ENCODE measurements at regions not wholly inside any gene's neighbourhood (a gene's known extent, or its start where the extent isn't known, plus 50 kb on each side); places are given as distances from the start of the nearest gene placed in this dataset.
"Not testable (repeated sequence)": the region's sequence is repeated elsewhere in the genome, so short reads cannot be mapped to it uniquely, and the experiment has no call there.

DNA sequence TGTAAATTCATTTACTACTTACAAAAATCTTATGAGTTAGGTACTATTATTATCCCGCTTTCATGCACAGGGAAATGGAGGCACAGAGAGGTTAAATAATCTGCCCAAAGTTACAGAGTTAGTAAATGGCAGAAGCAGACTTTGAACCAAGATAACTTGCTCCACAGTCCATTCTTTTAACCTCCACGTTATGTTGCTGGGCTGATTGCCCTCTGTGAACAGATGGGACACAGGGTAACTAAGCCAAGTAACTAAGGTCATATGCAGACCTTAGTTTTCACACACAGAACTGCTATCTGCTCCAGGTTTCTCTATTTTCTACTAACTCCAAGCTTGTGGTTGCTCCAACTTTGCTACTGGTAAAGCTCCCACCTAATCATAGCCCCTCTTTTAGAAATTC, 147.1 kb upstream of the IFNG-AS1 start:
- no peak for DNase-seq (ENCODE audit: low read depth)

DNA sequence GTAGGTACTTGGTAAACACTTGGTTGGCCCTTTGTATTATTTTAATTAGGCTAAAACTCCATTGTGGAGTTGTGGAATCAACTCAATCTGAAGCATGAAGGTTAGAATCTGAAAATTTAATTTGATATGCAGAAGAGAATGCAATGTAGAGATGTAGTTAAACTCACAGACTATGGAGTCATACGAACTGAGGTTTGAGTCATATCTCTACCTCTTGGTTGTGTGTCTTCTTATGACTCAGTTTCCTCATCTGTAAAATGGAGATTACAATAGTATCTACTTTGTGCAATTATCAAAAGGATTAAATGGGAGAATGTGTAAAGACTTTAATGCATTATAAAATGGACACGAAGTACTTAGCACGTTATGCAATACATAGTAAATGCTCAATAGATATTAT, 146.0 kb upstream of the IFNG-AS1 start:
- DNase-seq (ENCODE audit: low read depth) = no peak

DNA sequence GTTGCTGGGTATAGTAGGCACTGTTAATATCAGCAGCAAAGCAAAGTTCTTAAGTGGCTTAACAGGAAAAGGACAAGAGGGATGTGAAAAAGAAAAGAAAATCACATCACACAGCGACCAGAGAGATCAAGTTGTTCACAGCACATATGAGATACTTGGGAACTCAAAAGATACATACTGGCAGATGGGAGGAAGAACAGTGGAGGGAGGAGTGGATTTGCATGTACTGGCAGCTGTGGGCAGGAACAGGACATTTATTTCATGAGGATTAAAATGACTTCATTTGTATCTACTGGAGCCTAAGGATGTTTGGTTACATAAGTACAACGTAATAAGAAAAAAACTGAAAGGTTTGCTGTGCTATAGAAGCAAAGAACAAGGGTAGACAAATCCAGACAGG, 136.5 kb upstream of the IFNG-AS1 start:
- no peak for DNase-seq (ENCODE audit: low read depth)

DNA sequence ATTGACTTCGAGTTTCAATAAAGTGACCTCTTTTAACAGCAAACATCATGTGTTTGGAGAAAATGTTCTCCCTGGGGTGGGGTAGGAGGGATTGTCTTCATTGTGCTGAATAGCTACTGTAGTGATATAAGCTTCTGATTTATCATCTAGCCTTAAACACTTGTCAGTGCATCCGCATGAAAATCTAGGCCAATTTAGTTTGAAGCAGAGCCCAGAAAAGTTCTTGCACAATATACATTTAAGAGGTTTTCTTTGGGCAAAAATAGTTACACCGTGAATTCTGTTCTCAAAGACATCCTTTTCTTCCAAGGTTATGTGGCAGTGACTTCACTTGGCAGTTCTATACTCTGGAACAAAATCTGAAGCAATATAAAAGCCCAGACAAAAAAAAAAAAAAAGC, 136.0 kb upstream of the IFNG-AS1 start:
- DNase-seq (ENCODE audit: low read depth) = peak; percentile 17

DNA sequence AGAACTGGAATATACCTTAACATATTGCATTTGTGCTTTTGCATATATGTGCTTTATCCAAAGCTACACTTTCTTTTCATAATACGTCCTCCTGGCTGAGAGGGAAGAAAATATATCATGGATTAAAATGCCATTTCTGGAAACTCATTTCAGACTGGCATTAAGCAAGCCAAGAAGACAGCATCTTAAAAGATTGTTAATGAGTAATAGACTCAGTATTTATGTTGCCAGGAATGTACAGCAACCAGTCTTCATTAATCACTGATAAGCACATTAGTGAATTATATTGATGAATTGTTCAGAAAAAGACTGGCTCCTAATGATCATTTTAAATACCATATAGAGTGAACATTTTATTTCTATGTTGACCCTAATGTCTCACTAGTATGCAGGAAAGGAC, 134.9 kb upstream of the IFNG-AS1 start:
- no peak for DNase-seq (ENCODE audit: low read depth)

DNA sequence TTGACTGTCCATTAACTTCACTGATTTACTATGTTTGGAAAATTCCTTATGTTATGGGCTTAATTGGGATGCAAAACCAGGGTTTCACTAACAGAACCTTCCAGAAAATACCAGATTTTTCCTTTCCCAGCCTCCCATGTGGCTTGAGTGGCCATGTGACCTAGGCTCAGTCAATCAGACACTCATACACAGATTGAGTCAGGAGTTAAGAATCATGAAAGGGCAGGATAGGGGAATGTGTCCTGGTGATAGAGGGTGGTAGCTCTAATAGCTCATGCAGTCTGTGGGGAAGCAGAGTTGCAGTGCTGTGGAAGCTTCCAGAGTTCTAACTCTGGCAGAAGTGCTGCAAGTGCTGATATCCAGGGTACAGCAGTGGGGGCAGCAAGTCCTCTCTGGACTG, 134.1 kb upstream of the IFNG-AS1 start:
- no peak for DNase-seq (ENCODE audit: low read depth)

DNA sequence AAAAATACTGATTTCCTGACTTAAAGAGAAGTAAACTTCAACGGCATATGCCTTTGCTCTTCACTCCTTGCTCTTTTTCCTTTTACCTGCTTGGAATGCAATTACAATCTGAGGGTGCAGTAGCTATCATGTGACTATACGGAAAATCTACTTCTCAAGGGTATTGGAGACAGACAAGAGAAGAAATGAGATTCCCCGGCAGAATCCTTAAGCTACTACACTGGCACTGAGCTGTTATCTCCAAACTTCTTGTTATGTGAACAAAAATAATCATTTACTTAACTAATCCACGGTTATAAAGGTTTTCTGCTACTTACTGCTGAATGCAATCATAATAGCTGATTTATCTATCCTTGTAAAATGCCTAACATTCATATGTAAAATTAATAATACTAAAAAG, 118.0 kb upstream of the IFNG-AS1 start:
- DNase-seq (ENCODE audit: low read depth) = no peak

DNA sequence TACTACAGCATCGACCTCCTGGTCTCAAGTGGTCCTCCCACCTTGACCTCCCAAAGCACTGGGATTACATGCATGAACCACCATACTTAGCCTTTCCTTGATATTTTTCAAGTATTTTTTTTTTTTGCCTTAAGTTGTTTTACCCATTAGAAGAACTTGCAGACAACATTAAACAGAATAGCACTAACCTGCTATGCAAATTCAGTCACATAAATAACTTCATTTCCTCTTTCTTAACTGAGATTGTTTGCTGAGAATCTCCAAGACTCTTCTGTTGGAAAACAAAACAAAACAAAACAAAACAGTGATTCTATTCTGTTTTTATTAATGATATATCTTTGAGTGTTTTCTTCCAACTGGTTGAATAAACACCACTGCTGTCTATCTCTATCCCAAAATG, 115.9 kb upstream of the IFNG-AS1 start:
- DNase-seq (ENCODE audit: low read depth) = no peak

DNA sequence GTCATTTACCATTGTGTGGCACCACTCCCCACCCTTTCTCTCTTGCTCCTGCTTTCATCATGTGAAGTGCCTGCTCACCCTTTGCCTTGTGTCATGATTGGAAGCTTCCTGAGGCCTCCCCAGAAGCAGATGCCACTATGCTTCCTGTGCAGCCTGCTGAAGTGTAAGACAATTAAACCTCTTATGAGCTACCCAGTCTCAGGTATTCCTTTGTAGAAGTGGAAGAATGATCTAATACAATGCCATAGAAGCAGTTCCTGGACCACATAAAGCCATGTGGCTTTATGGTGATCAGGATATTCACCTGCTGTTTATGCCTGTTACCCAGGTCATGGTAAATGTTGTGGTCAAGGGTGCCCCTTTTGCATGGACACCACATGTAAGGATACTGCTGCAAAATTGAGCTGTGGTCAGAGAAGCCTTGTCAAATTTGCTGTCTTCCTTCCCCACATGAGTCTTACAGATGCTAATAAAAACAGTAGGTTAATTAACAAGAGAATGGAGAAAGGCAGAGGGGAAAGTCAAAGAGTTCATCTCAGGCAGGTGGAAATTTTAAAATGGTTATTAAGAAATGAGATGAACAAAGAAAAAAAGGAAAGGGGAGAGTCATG, 112.8 kb upstream of the IFNG-AS1 start:
- no peak for DNase-seq (ENCODE audit: low read depth)

DNA sequence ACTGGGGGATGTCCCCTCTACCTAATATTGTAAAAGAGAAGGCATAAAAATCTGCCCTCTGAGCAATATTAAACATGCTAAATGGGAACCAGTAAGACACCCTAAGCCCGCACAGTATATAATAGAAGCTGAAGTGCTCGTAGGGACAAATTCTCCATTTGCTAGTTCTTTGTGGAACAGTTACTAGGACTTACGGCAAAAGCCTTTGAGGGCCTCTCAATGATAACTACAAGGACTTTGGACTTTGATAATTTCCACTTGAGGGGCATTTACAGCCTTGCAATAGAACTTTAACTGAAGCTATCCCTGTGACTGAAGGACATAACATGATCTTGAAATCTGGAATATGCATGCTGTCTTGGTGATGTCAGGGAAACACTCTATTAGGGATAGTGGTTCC, 111.5 kb upstream of the IFNG-AS1 start:
- no peak for DNase-seq (ENCODE audit: low read depth)

DNA sequence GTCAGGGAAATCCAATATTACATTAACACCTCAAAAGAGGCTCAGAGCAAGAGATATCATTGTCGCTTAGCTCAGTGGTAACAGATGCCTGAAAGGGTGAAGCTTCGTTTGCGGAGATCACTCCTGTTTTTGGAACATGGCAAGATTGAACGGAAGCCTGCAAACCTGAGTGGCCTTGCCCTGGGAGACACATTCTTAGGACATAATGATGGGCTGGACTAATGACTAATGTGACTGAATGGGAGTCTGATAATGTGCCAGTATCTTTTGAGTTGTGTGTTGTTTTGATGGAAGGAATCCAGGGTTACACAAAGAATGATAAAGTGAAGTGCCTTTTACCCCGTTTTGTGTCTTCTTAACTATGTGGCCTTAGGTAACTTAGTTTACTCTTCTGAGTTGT, 109.3 kb upstream of the IFNG-AS1 start:
- DNase-seq (ENCODE audit: low read depth) = no peak

DNA sequence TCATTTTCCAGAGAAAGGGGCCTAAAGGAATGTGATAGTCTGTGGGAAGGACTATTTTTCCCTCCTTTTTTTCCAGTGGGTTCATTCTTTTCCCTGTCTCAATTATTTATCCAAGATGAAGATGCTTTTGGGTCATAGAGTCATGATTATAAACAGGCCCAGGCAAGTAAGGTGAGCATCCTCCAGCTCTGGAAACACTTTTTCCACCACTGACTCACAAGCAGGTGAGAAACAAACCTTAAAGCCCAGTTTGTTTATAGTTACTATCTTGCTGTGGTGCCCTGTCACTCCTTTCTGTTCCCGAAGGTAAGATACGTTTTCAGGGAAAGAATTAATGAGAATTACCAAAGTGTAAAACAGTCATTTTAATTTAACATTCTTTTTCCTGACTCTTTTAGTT, 107.7 kb upstream of the IFNG-AS1 start:
- no peak for DNase-seq (ENCODE audit: low read depth)

DNA sequence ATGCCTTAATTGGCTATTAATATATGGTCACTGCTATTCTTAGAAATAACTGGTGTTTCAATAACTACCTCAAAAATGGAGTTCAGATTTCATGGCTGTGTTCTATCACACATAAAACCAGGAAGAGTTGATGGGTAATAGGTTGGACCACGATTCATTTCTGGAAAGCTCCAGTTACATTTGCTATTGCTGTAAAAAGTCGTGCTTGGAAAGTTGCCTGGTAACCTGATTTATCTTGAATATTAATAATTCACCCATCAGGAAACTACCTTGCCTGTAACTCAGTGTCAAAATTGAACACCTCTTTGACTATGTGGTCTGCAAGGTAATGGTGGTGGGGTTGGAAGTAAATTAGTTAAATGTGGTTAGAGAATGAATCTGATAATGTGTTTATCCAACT, 104.7 kb upstream of the IFNG-AS1 start:
- no peak for DNase-seq (ENCODE audit: low read depth)

DNA sequence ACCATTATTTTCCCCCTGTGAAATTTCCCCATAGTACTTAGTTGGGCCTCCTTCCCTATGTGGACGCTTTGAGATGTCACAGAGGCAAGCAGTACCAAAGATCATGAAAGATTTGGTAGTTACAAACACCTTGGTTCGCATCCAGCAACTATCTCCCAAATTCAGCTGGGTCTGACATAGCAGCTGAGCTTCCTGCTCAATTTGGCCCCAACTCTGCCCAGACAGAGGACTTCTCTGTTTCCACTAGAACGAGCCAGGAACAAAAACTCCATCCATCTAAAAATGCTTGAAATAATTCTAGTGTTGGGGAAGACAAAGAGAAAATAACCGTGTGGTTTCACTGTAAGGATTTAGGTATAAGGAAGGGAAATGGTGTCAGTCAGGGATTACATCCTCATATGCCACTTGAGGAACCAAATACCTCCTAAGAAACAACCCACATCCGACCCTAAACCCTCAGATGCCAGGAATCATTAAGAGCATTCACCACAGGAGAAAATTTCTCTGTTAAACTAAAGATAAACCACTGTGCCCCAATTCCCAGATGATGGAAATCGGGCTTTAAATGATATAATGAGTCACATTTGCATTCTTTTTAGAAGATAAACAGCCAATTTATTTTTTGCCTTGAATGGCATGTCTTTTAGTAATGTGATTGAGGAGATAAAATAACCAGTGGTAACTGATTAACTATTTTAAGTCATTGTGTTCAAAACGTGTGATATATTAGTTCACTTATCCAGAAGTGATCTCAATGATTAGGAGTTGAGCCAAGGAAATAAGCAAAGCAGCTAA, 103.7 kb upstream of the IFNG-AS1 start:
- no peak for DNase-seq (ENCODE audit: low read depth)

DNA sequence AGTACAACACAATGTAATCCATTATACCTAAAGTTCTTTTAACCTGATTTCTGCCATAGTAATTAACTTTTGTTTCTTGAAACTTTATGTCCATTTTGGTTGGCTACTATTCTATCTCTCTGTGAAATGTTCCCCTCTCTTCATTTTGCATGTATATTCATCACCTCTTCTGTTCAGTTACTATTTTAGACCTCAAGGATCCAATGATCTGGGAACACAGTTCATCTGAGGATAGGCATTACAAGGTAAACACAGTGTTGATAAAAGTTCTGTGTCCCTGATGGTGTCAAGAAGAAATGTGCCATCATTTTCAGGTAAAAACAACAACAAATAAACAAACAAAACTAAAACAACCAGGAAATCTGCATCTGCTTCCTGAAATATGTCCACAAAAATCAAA, 102.2 kb upstream of the IFNG-AS1 start:
- DNase-seq (ENCODE audit: low read depth) = no peak

DNA sequence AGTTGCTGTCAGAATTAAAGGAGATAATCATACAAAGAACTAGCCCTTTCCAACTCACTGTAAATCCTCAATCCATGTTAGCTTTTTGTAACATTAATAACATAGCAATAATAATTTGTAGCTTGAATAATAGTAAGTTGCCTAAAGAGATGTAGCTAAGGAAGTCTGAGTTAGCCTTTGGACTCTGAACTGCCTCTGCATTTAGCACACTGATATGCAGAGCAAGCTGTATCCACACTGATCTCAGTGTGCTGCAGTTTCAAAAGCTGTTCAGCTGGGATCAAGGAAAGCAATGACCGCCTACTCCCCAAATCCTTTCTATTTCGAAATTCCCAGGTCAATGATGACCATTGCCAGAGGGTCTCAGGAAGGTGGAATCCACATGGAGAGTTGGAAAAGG, 99.3 kb upstream of the IFNG-AS1 start:
- DNase-seq (ENCODE audit: low read depth) = no peak

DNA sequence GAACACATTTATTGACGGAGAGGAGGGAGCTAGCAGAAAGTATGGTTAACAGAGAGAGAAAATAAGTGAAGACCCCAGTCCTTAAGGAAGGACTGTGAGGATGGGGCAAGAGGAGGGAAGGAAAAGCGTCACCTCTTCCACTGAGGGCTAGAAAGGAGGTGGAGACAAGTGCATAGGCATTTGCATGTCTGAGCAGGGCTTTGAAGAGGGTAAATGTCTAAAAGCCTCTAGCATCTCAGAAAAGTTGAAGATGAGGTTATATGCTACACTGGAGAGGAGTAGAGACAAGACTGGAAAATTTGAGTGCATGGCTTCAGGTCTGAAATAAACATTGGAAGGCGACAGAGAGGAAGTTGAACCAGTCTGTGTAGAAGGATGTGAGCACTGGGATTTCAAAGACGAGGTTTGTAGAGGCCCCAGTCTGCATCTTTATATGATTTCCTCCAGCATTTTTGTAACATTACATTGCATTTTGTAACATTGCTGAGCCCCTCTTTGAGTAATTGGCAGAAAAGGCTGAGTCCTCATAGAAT, 98.5 kb upstream of the IFNG-AS1 start:
- no peak for DNase-seq (ENCODE audit: low read depth)

DNA sequence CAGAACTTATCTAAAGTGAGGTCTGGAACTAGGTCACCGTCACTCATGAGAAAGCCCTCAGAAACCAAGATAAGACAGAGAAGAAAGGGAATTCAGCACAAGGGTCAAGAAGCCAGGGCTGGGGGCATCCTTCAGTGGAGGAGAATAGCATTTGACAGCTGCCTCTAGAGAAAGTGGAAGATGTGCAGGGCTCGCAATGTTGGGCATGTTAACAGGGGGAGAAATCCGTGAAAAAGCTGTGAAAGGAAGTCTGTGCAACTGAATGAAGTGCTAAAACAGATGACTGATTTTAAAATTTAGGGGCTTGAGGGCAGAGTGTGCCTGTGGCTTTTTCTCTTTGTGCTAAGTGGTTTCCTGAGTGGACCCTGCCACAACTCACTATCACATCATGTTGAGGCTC, 97.7 kb upstream of the IFNG-AS1 start:
- DNase-seq (ENCODE audit: low read depth) = no peak

DNA sequence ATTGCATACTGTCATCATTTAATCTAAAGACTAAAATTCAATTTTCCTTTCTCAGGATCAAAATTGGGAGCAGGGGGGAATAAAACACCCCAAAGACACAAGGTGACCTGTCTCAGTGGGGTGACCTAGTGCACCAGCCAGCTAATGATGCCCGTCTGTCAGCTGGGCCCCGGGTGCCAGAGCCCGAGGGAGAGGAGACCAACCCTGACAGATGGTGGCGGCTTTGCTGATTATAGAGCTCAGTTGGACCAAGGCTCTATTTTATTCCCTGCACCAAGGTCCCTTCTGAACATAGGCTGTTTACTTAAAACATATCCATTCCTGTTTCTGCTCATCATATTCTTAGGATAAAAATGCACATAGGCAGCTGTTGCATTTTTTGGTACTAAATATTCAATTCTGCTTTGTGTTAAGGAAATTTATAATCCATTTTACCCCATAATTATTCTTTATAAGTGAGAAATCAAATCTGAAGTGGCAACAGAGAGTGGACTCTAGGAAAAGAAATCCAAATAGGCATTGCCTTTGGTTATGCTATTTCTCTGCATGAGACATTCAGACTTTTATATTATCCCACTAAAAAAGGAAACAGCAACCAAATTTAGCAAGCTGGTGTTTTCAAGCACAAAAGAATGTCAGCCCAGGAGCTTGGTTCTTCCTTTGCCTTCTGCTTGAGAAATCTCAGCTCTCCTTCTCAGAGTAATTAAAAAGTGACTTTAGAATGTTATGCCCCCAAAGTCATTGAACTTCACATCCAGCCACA, 96.8 kb upstream of the IFNG-AS1 start:
- no peak for DNase-seq (ENCODE audit: low read depth)

DNA sequence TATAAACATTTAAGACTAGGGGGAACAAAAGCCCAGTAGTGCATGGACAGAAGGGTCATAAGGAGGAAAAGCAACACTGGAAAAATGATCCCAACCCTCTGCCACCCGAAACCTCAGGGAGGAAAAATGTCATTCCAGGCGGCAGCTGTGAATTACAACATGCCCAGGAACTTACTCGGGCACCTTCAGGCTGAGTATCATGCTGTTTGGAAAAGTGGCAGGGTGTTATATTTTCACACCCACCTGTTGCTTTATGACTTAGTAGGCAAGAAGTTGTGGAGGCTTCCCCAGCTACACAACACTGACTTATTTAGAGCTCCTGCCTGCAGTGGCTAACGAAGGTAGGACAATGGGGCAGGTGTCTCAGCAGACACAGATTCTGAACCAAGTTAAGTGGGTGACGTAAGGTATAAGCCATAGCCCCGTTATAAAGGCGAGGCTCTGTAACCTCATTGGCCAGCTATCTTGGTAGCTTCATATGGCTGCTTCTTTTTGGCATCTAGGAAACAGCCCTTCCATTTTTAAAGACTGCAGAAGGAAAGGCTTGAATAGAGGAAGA, 96.1 kb upstream of the IFNG-AS1 start:
- no peak for DNase-seq (ENCODE audit: low read depth)

DNA sequence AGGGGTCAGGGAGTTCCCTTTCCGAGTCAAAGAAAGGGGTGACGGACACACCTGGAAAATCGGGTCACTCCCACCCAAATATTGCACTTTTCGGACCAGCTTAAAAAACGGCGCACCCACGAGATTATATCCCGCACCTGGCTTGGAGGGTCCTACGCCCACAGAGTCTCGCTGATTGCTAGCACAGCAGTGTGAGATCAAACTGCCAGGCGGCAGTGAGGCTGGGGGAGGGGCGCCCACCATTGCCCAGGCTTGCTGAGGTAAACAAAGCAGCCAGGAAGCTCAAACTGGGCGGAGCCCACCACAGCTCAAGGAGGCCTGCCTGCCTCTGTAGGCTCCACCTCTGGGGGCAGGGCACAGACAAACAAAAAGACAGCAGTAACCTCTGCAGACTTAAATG, 88.8 kb upstream of the IFNG-AS1 start:
- not testable (repeated sequence) for DNase-seq (ENCODE audit: low read depth)

DNA sequence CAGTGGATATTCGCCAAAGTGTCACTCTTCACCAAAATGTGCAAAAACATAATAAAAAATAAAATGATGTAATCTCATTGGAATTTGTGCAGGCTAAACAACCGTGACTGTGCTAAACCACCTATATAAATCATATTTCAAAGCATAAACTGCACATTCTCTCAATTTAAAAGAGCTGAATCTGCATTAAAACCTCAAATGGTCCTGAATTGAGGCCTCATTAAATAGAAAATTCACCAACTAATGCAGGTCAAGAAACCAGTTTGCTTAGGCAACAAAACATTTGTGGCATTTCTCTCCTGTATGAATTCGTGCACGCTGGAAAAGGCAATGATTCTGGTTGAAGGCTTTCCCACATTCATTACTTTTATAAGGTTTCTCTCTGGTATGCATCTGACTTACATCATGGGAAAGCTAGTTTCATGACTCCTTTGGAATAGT, 80.1 kb upstream of the IFNG-AS1 start:
- DNase-seq (ENCODE audit: low read depth) = no peak

DNA sequence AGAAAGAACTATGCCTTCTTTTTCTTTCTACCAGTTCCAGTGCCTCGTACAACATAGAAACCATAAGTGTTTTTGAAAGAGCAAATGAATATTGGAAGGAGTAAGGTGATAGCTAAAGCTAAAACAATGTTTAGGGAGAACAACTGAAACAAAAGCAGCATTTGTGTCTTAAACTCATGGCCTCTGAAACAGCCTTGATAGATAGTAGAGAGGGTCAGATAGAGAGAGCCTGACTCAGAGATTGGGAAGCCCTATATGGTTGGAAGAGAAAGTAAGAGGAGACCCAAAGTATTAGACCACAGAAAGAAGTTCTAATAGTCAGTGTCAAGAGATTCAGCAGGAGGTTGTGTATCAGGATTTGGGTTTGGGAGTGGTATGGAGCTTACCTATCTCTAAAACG, 79.6 kb upstream of the IFNG-AS1 start:
- DNase-seq (ENCODE audit: low read depth) = no peak

Measured in fibroblast of the conjunctiva (primary cell).